Smooth muscle cell (in vitro differentiated cells): ENCODE measurements at regions not wholly inside any gene's neighbourhood (a gene's known extent, or its start where the extent isn't known, plus 50 kb on each side); places are given as distances from the start of the nearest gene placed in this dataset.

Experiments
- DNase-seq: peaks from one replicate; lab custom pipeline; 2025; ENCODE audit not compliant: unreplicated experiment; lab: John Stamatoyannopoulos, UW
- H2AFZ ChIP-seq: fragments of 200-600 bp; sonication (generic); 2 replicates; pipeline ENCODE4 v1.6.0; 2016; ENCODE audit warnings: antibody characterized with exemption, low read depth, mild to moderate bottlenecking
- H3F3A ChIP-seq: fragments of 200-600 bp; sonication (generic); 2 replicates; pipeline ENCODE4 v1.6.0; 2017; ENCODE audit warnings: antibody characterized with exemption, low read depth
- H3K27ac ChIP-seq: fragments of 200-600 bp; sonication (generic); 2 replicates; pipeline ENCODE4 v1.5.1; 2016; ENCODE audit warnings: low read depth, mild to moderate bottlenecking
- H3K27me3 ChIP-seq: fragments of 200-600 bp; sonication (generic); 2 replicates; pipeline ENCODE4 v1.6.1; 2016; ENCODE audit warnings: low read depth, mild to moderate bottlenecking
- H3K36me3 ChIP-seq: fragments of 200-600 bp; sonication (generic); 2 replicates; pipeline ENCODE4 v1.5.1; 2016; ENCODE audit warnings: low read depth
- H3K4me1 ChIP-seq: fragments of 200-600 bp; sonication (generic); 2 replicates; pipeline ENCODE4 v1.5.1; 2016; ENCODE audit warnings: low read depth
- H3K4me2 ChIP-seq: fragments of 200-600 bp; sonication (generic); 2 replicates; pipeline ENCODE4 v1.6.0; 2016; ENCODE audit warnings: mild to moderate bottlenecking
- H3K4me3 ChIP-seq: fragments of 200-600 bp; sonication (generic); 2 replicates; pipeline ENCODE4 v1.5.1; 2016; ENCODE audit warnings: mild to moderate bottlenecking
- H3K79me2 ChIP-seq: fragments of 200-600 bp; sonication (generic); 2 replicates; pipeline ENCODE4 v1.6.0; 2016; ENCODE audit warnings: low read depth, mild to moderate bottlenecking
- H3K9ac ChIP-seq: fragments of 200-600 bp; sonication (generic); 2 replicates; pipeline ENCODE4 v1.6.0; 2016; ENCODE audit warnings: low read depth
- H3K9me3 ChIP-seq: fragments of 200-600 bp; sonication (generic); replicated peaks from 2 replicates; pipeline ENCODE4 v1.5.1; 2016; ENCODE audit warnings: low read depth
- H4K20me1 ChIP-seq: fragments of 200-600 bp; sonication (generic); 2 replicates; pipeline ENCODE4 v1.6.0; 2016; ENCODE audit warnings: low read depth
- CTCF ChIP-seq: fragments of 200-600 bp; sonication (generic); IDR thresholded peaks from 2 replicates; pipeline ENCODE4 v1.5.1; 2017; ENCODE audit warnings: borderline replicate concordance, mild to moderate bottlenecking, antibody characterized with exemption; ENCODE audit not compliant: insufficient read depth, poor library complexity, severe bottlenecking
- WGBS: methylation state at CpG from one replicate; pipeline ENCODE4 v1.1.7; 2016; ENCODE audit warnings: low lambda C conversion rate; 5-methylcytosine and 5-hydroxymethylcytosine counted together

GRCh38 chr12:17511369-17511768 lies 578.6 kb downstream of the RERGL start:
- no peak overlapping the region for H3K4me2 ChIP-seq
- no peak for DNase-seq
- H3K9ac ChIP-seq: no peak overlapping the region
- no peaks in the 10 kb centered on the region for H3K4me1 ChIP-seq
- H3K27ac ChIP-seq: no peak overlapping the region
- WGBS: 30% methylated on average over 1 of the region's 1 CpG
- no peaks in the 10 kb centered on the region for H3K79me2 ChIP-seq
- H3K9me3 ChIP-seq: no peaks in the 10 kb centered on the region
- H3F3A ChIP-seq: no peaks in the 10 kb centered on the region
- no peaks in the 10 kb centered on the region for H4K20me1 ChIP-seq
- H3K27me3 ChIP-seq: no peaks in the 10 kb centered on the region
- no peaks in the 10 kb centered on the region for H3K36me3 ChIP-seq
- peak overlapping the region; percentile 58 for H2AFZ ChIP-seq
- H3K4me3 ChIP-seq: no peak overlapping the region
- TF ChIP-seq CTCF: peak; percentile 27

- Histone ChIP-seq H3K27ac (no peak overlapping the region), H3K79me2 (no peaks in the 10 kb centered on the region), H3K4me1 (no peaks in the 10 kb centered on the region), H3K4me2 (no peak overlapping the region), H3K9me3 (no peaks in the 10 kb centered on the region), H2AFZ (no peak overlapping the region), H3K9ac (no peak overlapping the region), H4K20me1 (no peaks in the 10 kb centered on the region), H3F3A (no peaks in the 10 kb centered on the region), H3K27me3 (no peaks in the 10 kb centered on the region), H3K4me3 (no peak overlapping the region), H3K36me3 (no peaks in the 10 kb centered on the region)
- 75% methylated on average over 5 of the region's 5 CpGs for WGBS
- no peak for TF ChIP-seq CTCF
- DNase-seq: no peak
These were observed 582.7 kb downstream of the RERGL start for GRCh38 chr12:17507336-17507735.

- Histone ChIP-seq H3K27me3 (no peaks in the 10 kb centered on the region), H4K20me1 (no peaks in the 10 kb centered on the region), H3K4me1 (no peaks in the 10 kb centered on the region), H3K9me3 (no peaks in the 10 kb centered on the region), H3K4me3 (no peak overlapping the region), H3F3A (no peaks in the 10 kb centered on the region), H3K9ac (no peak overlapping the region), H3K4me2 (no peak overlapping the region), H3K27ac (no peak overlapping the region), H3K79me2 (no peaks in the 10 kb centered on the region), H2AFZ (no peak overlapping the region), H3K36me3 (no peaks in the 10 kb centered on the region)
- WGBS: 69% methylated on average over 1 of the region's 1 CpG
- no peak for TF ChIP-seq CTCF
- no peak for DNase-seq
These were observed 586.3 kb downstream of the RERGL start for GRCh38 chr12:17503742-17504141.

- Histone ChIP-seq H2AFZ (no peak overlapping the region), H3K4me1 (no peaks in the 10 kb centered on the region), H3F3A (no peaks in the 10 kb centered on the region), H3K9ac (no peak overlapping the region), H3K9me3 (no peaks in the 10 kb centered on the region), H4K20me1 (no peaks in the 10 kb centered on the region), H3K36me3 (no peaks in the 10 kb centered on the region), H3K4me3 (no peak overlapping the region), H3K79me2 (no peaks in the 10 kb centered on the region), H3K27me3 (no peaks in the 10 kb centered on the region), H3K27ac (no peak overlapping the region), H3K4me2 (no peak overlapping the region)
- DNase-seq: no peak
- no peak for TF ChIP-seq CTCF
- 77% methylated on average over 4 of the region's 4 CpGs for WGBS
These were observed 600.5 kb downstream of the RERGL start for GRCh38 chr12:17489452-17489851.
